Lower lobe of right lung (tissue), 2 donors: ENCODE measurements at regions not wholly inside any gene's neighbourhood (a gene's known extent, or its start where the extent isn't known, plus 50 kb on each side); places are given as distances from the start of the nearest gene placed in this dataset.

ENCODE experiments used
- ATAC-seq, 2 donors: fragments of 200-7000 bp; cut with Tn5 transposase; one replicate each; pipeline ENCODE4 v1.9.1; 2020 to 2022; ENCODE audit warnings: mild to moderate bottlenecking in 2 of 2, moderate library complexity in 2 of 2
- DNase-seq: peaks from one replicate; pipeline ENCODE4 v3.0.0-alpha.2; 2020
- H3K27ac ChIP-seq: fragments of 200-600 bp; one replicate; pipeline ENCODE4 v1.8.0; 2022
- H3K27me3 ChIP-seq: fragments of 200-600 bp; one replicate; pipeline ENCODE4 v1.8.0; 2022; ENCODE audit warnings: low read depth
- H3K36me3 ChIP-seq: fragments of 200-600 bp; one replicate; pipeline ENCODE4 v1.8.0; 2022; ENCODE audit warnings: mild to moderate bottlenecking
- H3K4me1 ChIP-seq: fragments of 200-600 bp; one replicate; pipeline ENCODE4 v1.8.0; 2022
- H3K4me3 ChIP-seq: fragments of 200-600 bp; one replicate; pipeline ENCODE4 v1.8.0; 2022; ENCODE audit warnings: mild to moderate bottlenecking
- H3K9me3 ChIP-seq: fragments of 200-600 bp; one replicate; pipeline ENCODE4 v1.8.0; 2022
- CTCF ChIP-seq: fragments of 200-600 bp; IDR thresholded peaks from one replicate; pipeline ENCODE4 v1.8.0; 2022; ENCODE audit warnings: antibody characterized with exemption, mild to moderate bottlenecking
- intact Hi-C: fragments of 100-400 bp; cut with DNase I; formaldehyde crosslinking; loops from one replicate; pipeline ENCODE4 v1.11.0; 2022
- donor health status: DM: no; HTN: yes; CAD: no; lungs with severe emphysema.

GRCh38 chr10:129404091-129404490 lies 63.0 kb upstream of the MGMT start:
- H3K4me3 ChIP-seq = no peak overlapping the region
- ATAC-seq (no peak), DNase-seq (no peak)
- no peaks in the 10 kb centered on the region for H3K9me3 ChIP-seq
- no peaks in the 10 kb centered on the region for H3K4me1 ChIP-seq
- no peaks in the 10 kb centered on the region for H3K36me3 ChIP-seq
- H3K27ac ChIP-seq = no peak overlapping the region
- TF ChIP-seq CTCF = no peak
- no peaks in the 10 kb centered on the region for H3K27me3 ChIP-seq
- intact Hi-C loops = no loop called here

- TF ChIP-seq CTCF = no peak
- H3K4me3 ChIP-seq = no peak overlapping the region
- no peaks in the 10 kb centered on the region for H3K9me3 ChIP-seq
- no peaks in the 10 kb centered on the region for H3K4me1 ChIP-seq
- no peaks in the 10 kb centered on the region for H3K36me3 ChIP-seq
- H3K27ac ChIP-seq = no peak overlapping the region
- no peak for ATAC-seq
- intact Hi-C loops = no loop called here
- DNase-seq = no peak
- H3K27me3 ChIP-seq = no peaks in the 10 kb centered on the region
Observed at GRCh38 chr10:129405389-129405788, 61.7 kb upstream of the MGMT start.

- H3K27ac ChIP-seq = no peak overlapping the region
- DNase-seq = no peak
- H3K4me1 ChIP-seq = no peaks in the 10 kb centered on the region
- no peaks in the 10 kb centered on the region for H3K9me3 ChIP-seq
- H3K4me3 ChIP-seq = no peak overlapping the region
- intact Hi-C loops = no loop called here
- no peaks in the 10 kb centered on the region for H3K36me3 ChIP-seq
- H3K27me3 ChIP-seq = peaks cover 4% of the 10 kb centered on the region
- no peak for TF ChIP-seq CTCF
- ATAC-seq = no peak
Observed at GRCh38 chr10:129410688-129411392, 56.2 kb upstream of the MGMT start.

GRCh38 chr10:129411393-129411705 lies 55.7 kb upstream of the MGMT start:
- H3K27me3 ChIP-seq = peaks cover 4% of the 10 kb centered on the region
- TF ChIP-seq CTCF = no peak
- no peaks in the 10 kb centered on the region for H3K4me1 ChIP-seq
- ATAC-seq (no peak), DNase-seq (no peak)
- H3K4me3 ChIP-seq = no peak overlapping the region
- no peak overlapping the region for H3K27ac ChIP-seq
- intact Hi-C loops = no loop called here
- no peaks in the 10 kb centered on the region for H3K9me3 ChIP-seq
- no peaks in the 10 kb centered on the region for H3K36me3 ChIP-seq

- intact Hi-C loops = no loop called here
- Histone ChIP-seq H3K36me3 (no peaks in the 10 kb centered on the region), H3K4me3 (no peak overlapping the region), H3K9me3 (no peaks in the 10 kb centered on the region), H3K27ac (no peak overlapping the region), H3K27me3 (peaks cover 4% of the 10 kb centered on the region), H3K4me1 (no peaks in the 10 kb centered on the region)
- DNase-seq (no peak), ATAC-seq (no peak)
- no peak for TF ChIP-seq CTCF
Observed at GRCh38 chr10:129411772-129412171, 55.3 kb upstream of the MGMT start.

GRCh38 chr10:129413024-129413423 lies 54.0 kb upstream of the MGMT start:
- TF ChIP-seq CTCF = no peak
- no peak for ATAC-seq

More at GRCh38 chr10:129413024-129413423, 54.0 kb upstream of the MGMT start:
- Histone ChIP-seq H3K4me1 (peaks cover 5% of the 10 kb centered on the region), H3K27me3 (peaks cover 4% of the 10 kb centered on the region), H3K4me3 (no peak overlapping the region), H3K36me3 (no peaks in the 10 kb centered on the region), H3K27ac (no peak overlapping the region), H3K9me3 (no peaks in the 10 kb centered on the region)
- intact Hi-C loops = no loop called here
- DNase-seq = no peak
